NT2/D1 (cell line): ENCODE measurements at regions not wholly inside any gene's neighbourhood (a gene's known extent, or its start where the extent isn't known, plus 50 kb on each side); places are given as distances from the start of the nearest gene placed in this dataset.

Experiments
- DNase-seq: peaks from one replicate; pipeline ENCODE4 v3.0.0-alpha.2; 2011; ENCODE audit warnings: low read depth, low spot score
- H3K27me3 ChIP-seq: 2 replicates; pipeline ENCODE4 v1.6.0; 2011; ENCODE audit warnings: mild to moderate bottlenecking; ENCODE audit not compliant: insufficient read length, insufficient read depth
- H3K36me3 ChIP-seq: 2 replicates; pipeline ENCODE4 v1.6.1; 2011; ENCODE audit warnings: mild to moderate bottlenecking, low read length, mixed read lengths; ENCODE audit not compliant: insufficient read depth, insufficient read length
- H3K4me1 ChIP-seq: 2 replicates; pipeline ENCODE4 v1.5.1; 2011; ENCODE audit not compliant: insufficient read depth, insufficient read length
- H3K4me3 ChIP-seq: 2 replicates; pipeline ENCODE4 v1.5.1; 2011; ENCODE audit warnings: low read depth; ENCODE audit not compliant: insufficient read length
- H3K9ac ChIP-seq: 2 replicates; pipeline ENCODE4 v1.6.0; 2011; ENCODE audit warnings: low read depth; ENCODE audit not compliant: insufficient read length
- H3K9me3 ChIP-seq: 2 replicates; pipeline ENCODE4 v1.5.1; 2011; ENCODE audit warnings: mild to moderate bottlenecking, low read length; ENCODE audit not compliant: insufficient read depth
- SUZ12 ChIP-seq: IDR thresholded peaks from 2 replicates; pipeline ENCODE4 v1.6.1; 2011; ENCODE audit not compliant: insufficient read length, insufficient read depth; ENCODE audit errors: extremely low read depth
- YY1 ChIP-seq: IDR thresholded peaks from 2 replicates; pipeline ENCODE4 v1.6.1; 2011; ENCODE audit not compliant: insufficient read length, insufficient read depth
- ZNF274 ChIP-seq: IDR thresholded peaks from 2 replicates; pipeline ENCODE4 v1.6.1; 2011; ENCODE audit warnings: mild to moderate bottlenecking, low read depth, low read length

DNA sequence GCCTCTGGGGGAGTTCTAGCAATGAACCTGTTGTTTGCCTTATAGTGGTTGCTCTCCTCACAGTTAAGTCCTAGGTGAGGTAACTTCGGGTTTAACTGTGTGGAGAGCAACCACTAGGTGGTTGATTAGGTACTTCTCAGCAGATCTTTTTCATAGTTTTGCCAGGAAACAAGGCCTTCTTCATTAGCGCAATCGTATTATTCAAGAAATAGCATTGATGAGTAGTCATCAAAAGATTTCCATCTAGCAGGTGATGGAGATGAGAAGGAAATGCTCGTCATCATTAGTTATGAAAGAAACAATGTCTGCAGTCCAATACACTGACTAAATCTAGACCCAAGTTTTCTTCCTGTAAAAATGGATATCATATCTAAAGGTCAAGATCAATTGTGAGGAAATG lies 923.3 kb downstream of the AACS start:
- Histone ChIP-seq H3K36me3 (no peaks in the 10 kb centered on the region), H3K9me3 (no peaks in the 10 kb centered on the region), H3K27me3 (peaks cover 2% of the 10 kb centered on the region), H3K4me1 (no peaks in the 10 kb centered on the region), H3K4me3 (no peak overlapping the region), H3K9ac (no peak overlapping the region)
- TF ChIP-seq ZNF274 (no peak), SUZ12 (no peak)
- DNase-seq: no peak

GRCh38 chr12:125989696-125990095 lies 924.5 kb downstream of the AACS start:
- no peak overlapping the region for H3K4me3 ChIP-seq
- TF ChIP-seq YY1 (no peak), ZNF274 (no peak), SUZ12 (no peak)

DNA sequence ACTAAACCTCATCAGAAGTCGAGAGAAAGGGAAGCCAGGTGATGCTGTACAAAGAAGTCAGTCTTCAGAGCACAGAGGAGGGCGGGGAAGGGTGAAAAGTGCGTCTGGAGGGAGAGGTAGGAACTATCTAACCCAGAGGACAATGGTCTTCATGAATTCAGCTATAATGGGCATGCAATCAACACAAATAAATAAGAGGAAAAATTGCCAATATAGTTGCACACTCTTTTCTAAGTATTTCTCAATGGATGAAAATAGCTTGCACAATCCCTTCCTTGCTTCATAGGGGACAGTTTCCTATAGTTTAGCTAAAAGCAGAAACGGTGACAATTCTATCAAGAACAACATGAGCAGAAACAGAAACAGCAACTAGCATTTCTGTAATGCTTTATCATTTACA lies 931.2 kb downstream of the AACS start:
- H3K9me3 ChIP-seq: no peaks in the 10 kb centered on the region
- H3K4me3 ChIP-seq: no peak overlapping the region
- H3K36me3 ChIP-seq: no peaks in the 10 kb centered on the region
- H3K9ac ChIP-seq: no peak overlapping the region
- H3K27me3 ChIP-seq: no peaks in the 10 kb centered on the region
- no peaks in the 10 kb centered on the region for H3K4me1 ChIP-seq
- no peak for DNase-seq
- TF ChIP-seq YY1 (no peak), ZNF274 (no peak), SUZ12 (no peak)

More at GRCh38 chr12:125989696-125990095, 924.5 kb downstream of the AACS start:
- no peak for DNase-seq
- Histone ChIP-seq H3K27me3 (peaks cover 2% of the 10 kb centered on the region), H3K36me3 (no peaks in the 10 kb centered on the region), H3K9me3 (no peaks in the 10 kb centered on the region), H3K4me1 (no peaks in the 10 kb centered on the region), H3K9ac (no peak overlapping the region)

DNA sequence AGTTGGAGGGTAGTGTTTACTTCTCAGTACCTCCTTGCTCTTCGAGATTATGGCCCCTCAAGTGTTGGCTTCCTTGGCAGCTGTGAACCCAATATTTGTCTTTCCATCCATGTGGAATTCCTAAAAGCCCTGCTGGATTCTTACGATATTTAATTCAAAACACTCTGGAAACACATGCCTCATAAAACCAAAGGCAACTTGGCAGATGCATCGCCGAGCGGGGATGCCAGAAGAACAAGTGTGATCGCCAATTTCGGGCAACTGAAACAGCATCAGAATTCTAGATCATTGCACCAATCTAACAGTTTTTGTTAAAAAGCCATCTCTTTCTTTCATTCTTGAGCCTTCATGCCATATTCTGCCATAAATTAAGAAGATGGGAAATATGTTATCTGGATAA lies 934.4 kb downstream of the AACS start:
- H3K4me1 ChIP-seq: no peaks in the 10 kb centered on the region
- no peak overlapping the region for H3K4me3 ChIP-seq
- no peak for DNase-seq
- no peaks in the 10 kb centered on the region for H3K36me3 ChIP-seq
- H3K27me3 ChIP-seq: no peaks in the 10 kb centered on the region
- H3K9me3 ChIP-seq: peaks cover 13% of the 10 kb centered on the region; the same call in 1 of the 2 replicates
- no peak overlapping the region for H3K9ac ChIP-seq
- TF ChIP-seq YY1 (no peak), SUZ12 (no peak), ZNF274 (no peak)

DNA sequence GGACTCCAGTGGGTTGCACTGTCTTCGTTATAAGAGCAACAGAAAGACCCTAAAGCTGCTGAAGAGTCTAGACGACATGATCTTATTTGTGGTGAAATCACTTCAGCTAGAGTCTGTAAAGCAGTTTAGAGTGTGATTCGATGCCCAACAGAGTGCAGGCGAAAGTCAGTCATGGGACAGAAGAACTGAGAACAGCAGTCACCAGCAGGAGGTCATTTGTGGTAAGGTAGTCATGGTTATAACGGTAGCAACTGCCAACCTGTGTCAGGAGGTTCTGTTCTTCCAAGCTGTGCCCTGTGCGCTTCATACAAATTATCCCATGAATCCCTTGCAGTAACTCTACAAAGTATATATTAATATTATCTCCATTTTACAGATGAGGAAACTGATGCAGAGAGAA lies 954.1 kb downstream of the AACS start:
- no peak for TF ChIP-seq ZNF274
- no peak overlapping the region for H3K4me3 ChIP-seq
- DNase-seq: no peak
- no peaks in the 10 kb centered on the region for H3K27me3 ChIP-seq
- no peaks in the 10 kb centered on the region for H3K36me3 ChIP-seq
- H3K9me3 ChIP-seq: peaks cover 29% of the 10 kb centered on the region; the same call in 1 of the 2 replicates
- H3K9ac ChIP-seq: no peak overlapping the region
- H3K4me1 ChIP-seq: no peaks in the 10 kb centered on the region

- Histone ChIP-seq H3K4me1 (no peaks in the 10 kb centered on the region), H3K9me3 (peaks cover 24% of the 10 kb centered on the region; the same call in 1 of the 2 replicates), H3K27me3 (no peaks in the 10 kb centered on the region), H3K4me3 (no peak overlapping the region), H3K9ac (no peak overlapping the region), H3K36me3 (no peaks in the 10 kb centered on the region)
- DNase-seq: no peak
- no peak for TF ChIP-seq ZNF274
- TF ChIP-seq YY1: no peak
These were observed 956.4 kb downstream of the AACS start for GRCh38 chr12:126021675-126022074.

GRCh38 chr12:126027825-126028224 lies 962.6 kb downstream of the AACS start:
- no peak for DNase-seq
- Histone ChIP-seq H3K27me3 (no peaks in the 10 kb centered on the region), H3K9me3 (peaks cover 8% of the 10 kb centered on the region; the same call in 1 of the 2 replicates), H3K4me3 (no peak overlapping the region), H3K4me1 (no peaks in the 10 kb centered on the region), H3K9ac (no peak overlapping the region), H3K36me3 (no peaks in the 10 kb centered on the region)
- TF ChIP-seq ZNF274 (no peak), SUZ12 (no peak), YY1 (no peak)

- Histone ChIP-seq H3K9me3 (peaks cover 28% of the 10 kb centered on the region; the same call in 1 of the 2 replicates), H3K27me3 (no peaks in the 10 kb centered on the region), H3K4me3 (no peak overlapping the region), H3K36me3 (no peaks in the 10 kb centered on the region), H3K4me1 (no peaks in the 10 kb centered on the region), H3K9ac (no peak overlapping the region)
- no peak for DNase-seq
- TF ChIP-seq SUZ12 (no peak), YY1 (no peak), ZNF274 (no peak)
These were observed 965.3 kb downstream of the AACS start for GRCh38 chr12:126030573-126030972.
